HepG2 (cell line): ENCODE measurements at regions not wholly inside any gene's neighbourhood (a gene's known extent, or its start where the extent isn't known, plus 50 kb on each side); places are given as distances from the start of the nearest gene placed in this dataset.

Source experiments
- ATAC-seq: fragments of 200-7000 bp; cut with Tn5 transposase; 3 replicates; pipeline ENCODE4 v1.9.1; 2020; ENCODE audit warnings: mild to moderate bottlenecking, moderate library complexity
- BruUV-seq: library from RNA; stranded (reverse); fragments of 400-500 nt; replicated peaks from 2 replicates; lab custom pipeline; 2021; lab: Mats Ljungman, UMichigan
- CTCF ChIA-PET: fragments of 300-600 bp; formaldehyde crosslinking; extraction: SDS; loops from one replicate; lab custom pipeline; 2021; ENCODE audit warnings: low total read pairs, inconsistent platforms, low intra/inter-chr PET ratio; lab: Yijun Ruan, JAX
- POLR2A ChIA-PET: fragments of 350-600 bp; sonication (Branson Sonifier 250); formaldehyde crosslinking; loops from one replicate; lab custom pipeline; 2020; ENCODE audit warnings: antibody characterized with exemption, inconsistent platforms; lab: Yijun Ruan, JAX
- DNase-seq: peaks from one replicate; pipeline ENCODE4 v3.0.0-alpha.2; 2015; ENCODE audit warnings: low spot score
- FAIRE-seq: peaks from 3 replicates; lab custom pipeline; 2011; peaks lifted over from hg19 to GRCh38; lab: Jason Lieb, UNC
- H2AFZ ChIP-seq: one replicate; pipeline ENCODE4 v1.6.1; 2011; ENCODE audit warnings: low read length, inconsistent platforms
- H3K27ac ChIP-seq: fragments of 300-600 bp; 3 replicates; pipeline ENCODE4 v1.8.0; 2011; ENCODE audit warnings: mixed run types, mild to moderate bottlenecking, mixed read lengths, low read length, inconsistent platforms; ENCODE audit not compliant: insufficient read depth; ENCODE audit errors: extremely low read length
- H3K27me3 ChIP-seq, 2 experiments: fragments of 200-600 bp in 1 of 2; 2 replicates in 1 of 2; 3 replicates in 1 of 2; pipeline versions ENCODE4 v1.6.0 to v1.8.0; 2011; ENCODE audit warnings: low read length in 2 of 2, mild to moderate bottlenecking in 2 of 2, moderate library complexity in 2 of 2, inconsistent platforms in 1 of 2; ENCODE audit not compliant: insufficient read depth in 2 of 2, control insufficient read depth in 1 of 2
- H3K36me3 ChIP-seq, 2 experiments: fragments of 200-600 bp in 1 of 2; replicated peaks in 1 of 2; 2 replicates in 1 of 2; 3 replicates in 1 of 2; pipeline versions ENCODE4 v1.5.1 to v1.8.0; 2011; ENCODE audit warnings: low read length in 2 of 2, inconsistent platforms in 1 of 2; ENCODE audit not compliant: insufficient read depth in 2 of 2, control insufficient read depth in 1 of 2
- H3K4me1 ChIP-seq: 2 replicates; pipeline ENCODE4 v1.5.1; 2012; ENCODE audit warnings: low read length, inconsistent platforms; ENCODE audit not compliant: insufficient read depth
- H3K4me2 ChIP-seq: 2 replicates; pipeline ENCODE4 v1.6.0; 2011; ENCODE audit warnings: low read depth, low read length, inconsistent platforms
- H3K4me3 ChIP-seq, 3 experiments: fragments of 200-600 bp in 1 of 3; sonication (generic), shearing (Covaris generic) in 1 of 3; replicated peaks in 1 of 3; 2 replicates each; pipeline ENCODE4 v1.5.1; 2011 to 2016; ENCODE audit warnings: low read length in 3 of 3, inconsistent platforms in 2 of 3, low read depth in 2 of 3, mild to moderate bottlenecking in 2 of 3, control low read depth in 1 of 3, mixed read lengths in 1 of 3; ENCODE audit not compliant: insufficient read depth in 1 of 3
- H3K79me2 ChIP-seq: one replicate; pipeline ENCODE4 v1.6.1; 2011; ENCODE audit warnings: low read length, inconsistent platforms; ENCODE audit not compliant: insufficient read depth
- H3K9ac ChIP-seq: 2 replicates; pipeline ENCODE4 v1.6.0; 2011; ENCODE audit warnings: mild to moderate bottlenecking, low read depth, low read length, inconsistent platforms; ENCODE audit not compliant: insufficient read depth
- H3K9me3 ChIP-seq: 2 replicates; pipeline ENCODE4 v1.5.1; 2012; ENCODE audit warnings: mild to moderate bottlenecking, low read length
- H4K20me1 ChIP-seq: 2 replicates; pipeline ENCODE4 v1.6.0; 2011; ENCODE audit warnings: inconsistent platforms, mild to moderate bottlenecking, low read length, moderate library complexity; ENCODE audit not compliant: insufficient read depth
- AHR ChIP-seq: IDR thresholded peaks from 2 replicates; pipeline ENCODE4 v1.6.1; 2018; ENCODE audit warnings: missing genetic modification reagents, missing compliant biosample characterization
- CCDC6 ChIP-seq: sonication (generic); formaldehyde crosslinking; IDR thresholded peaks from 2 replicates; pipeline ENCODE4 v1.8.1; 2022; ENCODE audit warnings: mild to moderate bottlenecking, missing genetic modification reagents, moderate library complexity
- E2F2 ChIP-seq: sonication (generic); formaldehyde crosslinking; IDR thresholded peaks from 2 replicates; pipeline ENCODE4 v1.4.0; 2020; ENCODE audit warnings: missing genetic modification reagents, borderline replicate concordance
- ETV6 ChIP-seq: sonication (generic); formaldehyde crosslinking; conservative IDR thresholded peaks from 2 replicates; pipeline ENCODE4 v1.4.0; 2020; ENCODE audit warnings: missing genetic modification reagents
- KDM5B ChIP-seq: sonication (generic); formaldehyde crosslinking; IDR thresholded peaks from 2 replicates; pipeline ENCODE4 v1.4.0; 2020; ENCODE audit warnings: missing genetic modification reagents, mild to moderate bottlenecking, borderline replicate concordance
- KLF6 ChIP-seq: IDR thresholded peaks from 2 replicates; pipeline ENCODE4 v1.8.0; 2016; ENCODE audit warnings: missing biosample characterization, missing genetic modification reagents
- MXD4 ChIP-seq: IDR thresholded peaks from 2 replicates; pipeline ENCODE4 v1.6.1; 2016; ENCODE audit warnings: mild to moderate bottlenecking, missing biosample characterization, missing genetic modification reagents
- PPARG ChIP-seq: conservative IDR thresholded peaks from 2 replicates; pipeline ENCODE4 v1.6.1; 2016; ENCODE audit warnings: missing biosample characterization, missing genetic modification reagents
- SAFB2 ChIP-seq: sonication (generic); formaldehyde crosslinking; IDR thresholded peaks from 2 replicates; pipeline ENCODE4 v1.5.1; 2020; ENCODE audit warnings: missing genetic modification reagents, low read depth, mild to moderate bottlenecking, borderline replicate concordance
- ZIK1 ChIP-seq: sonication (generic); formaldehyde crosslinking; IDR thresholded peaks from 2 replicates; pipeline ENCODE4 v1.5.0; 2020; ENCODE audit warnings: mild to moderate bottlenecking, low read depth, missing genetic modification reagents, borderline replicate concordance
- ZNF34 ChIP-seq: sonication (generic); formaldehyde crosslinking; IDR thresholded peaks from 2 replicates; pipeline ENCODE4 v1.4.0; 2020; ENCODE audit warnings: mild to moderate bottlenecking, missing genetic modification reagents, borderline replicate concordance
- WGBS: methylation state at CpG from one replicate; pipeline ENCODE4 v1.1.6; 2017; ENCODE audit warnings: low lambda C conversion rate; 5-methylcytosine and 5-hydroxymethylcytosine counted together
- in situ Hi-C: cut with HindIII; loops from 2 replicates; pipeline ENCODE4 v1.10.0; 2017; ENCODE audit warnings: low pct_unique_long_range_greater_than_20kb; ENCODE audit not compliant: extremely low pct_ligation_motif_present
- intact Hi-C: fragments of 100-400 bp; cut with micrococcal nuclease; formaldehyde crosslinking; loops from one replicate; pipeline ENCODE4 v1.10.0; 2022; ENCODE audit not compliant: unreplicated experiment
- TF ChIP-seq, protein P1 (sequence below): IDR thresholded peaks from 2 replicates; pipeline ENCODE4 v1.6.1; 2016; ENCODE audit warnings: low read depth, missing genetic modification reagents, missing compliant biosample characterization

DNA sequence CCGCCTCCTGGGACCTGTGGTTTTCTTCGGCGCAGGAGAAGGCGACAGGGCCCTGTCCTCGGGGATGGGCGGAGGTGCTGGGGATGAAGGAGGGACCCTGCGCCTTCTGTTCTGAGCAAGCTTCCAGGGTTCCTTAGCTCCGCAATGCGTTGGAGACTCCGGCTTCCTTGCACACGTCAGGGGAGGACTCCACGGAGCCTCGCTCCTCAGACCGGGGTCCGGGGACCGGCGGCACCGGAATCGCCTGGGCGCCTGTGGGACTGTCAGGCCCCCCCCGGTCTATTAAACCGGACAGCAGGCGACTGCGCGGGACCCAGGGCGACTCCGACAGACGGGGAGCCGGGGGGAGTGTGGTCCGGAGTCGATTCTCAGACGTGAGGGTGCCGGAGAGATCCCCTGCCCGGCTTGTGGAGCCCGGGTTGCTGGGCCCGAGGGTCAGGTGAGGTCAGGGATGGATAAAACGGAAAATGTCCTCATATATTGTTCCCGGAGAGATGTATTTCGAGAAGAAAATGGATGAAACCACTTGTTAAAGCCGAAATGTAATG lies 227.4 kb downstream of the TEX29 start:
- in situ Hi-C loops (no loop called here), intact Hi-C loops (no loop called here)
- Histone ChIP-seq H3K27ac (no peak overlapping the region), H3K4me3 (no peak overlapping the region), H3K9ac (no peak overlapping the region), H4K20me1 (no peaks in the 10 kb centered on the region), H2AFZ (no peak overlapping the region), H3K9me3 (no peaks in the 10 kb centered on the region), H3K27me3 (no peaks in the 10 kb centered on the region), H3K36me3 (no peaks in the 10 kb centered on the region; a peak in 1 of 5 replicates), H3K79me2 (no peaks in the 10 kb centered on the region), H3K4me2 (no peak overlapping the region), H3K4me1 (no peaks in the 10 kb centered on the region)
- BruUV-seq: no TSS peak
- ATAC-seq: no peak
- no peak for DNase-seq
- FAIRE-seq: no peak
- 57% methylated on average over 25 of the region's 40 CpGs for WGBS
- TF ChIP-seq MXD4 (no peak), ZNF34 (CRISPR knock-in tag) (no peak), ZIK1 (CRISPR knock-in tag) (no peak), ETV6 (CRISPR knock-in tag) (no peak), PPARG (CRISPR knock-in tag) (no peak), SAFB2 (CRISPR knock-in tag) (no peak), E2F2 (CRISPR knock-in tag) (no peak), AHR (CRISPR knock-in tag) (no peak), CCDC6 (CRISPR knock-in tag) (no peak), KLF6 (CRISPR knock-in tag) (no peak), KDM5B (CRISPR knock-in tag) (no peak)
- TF ChIP-seq, protein P1, sequence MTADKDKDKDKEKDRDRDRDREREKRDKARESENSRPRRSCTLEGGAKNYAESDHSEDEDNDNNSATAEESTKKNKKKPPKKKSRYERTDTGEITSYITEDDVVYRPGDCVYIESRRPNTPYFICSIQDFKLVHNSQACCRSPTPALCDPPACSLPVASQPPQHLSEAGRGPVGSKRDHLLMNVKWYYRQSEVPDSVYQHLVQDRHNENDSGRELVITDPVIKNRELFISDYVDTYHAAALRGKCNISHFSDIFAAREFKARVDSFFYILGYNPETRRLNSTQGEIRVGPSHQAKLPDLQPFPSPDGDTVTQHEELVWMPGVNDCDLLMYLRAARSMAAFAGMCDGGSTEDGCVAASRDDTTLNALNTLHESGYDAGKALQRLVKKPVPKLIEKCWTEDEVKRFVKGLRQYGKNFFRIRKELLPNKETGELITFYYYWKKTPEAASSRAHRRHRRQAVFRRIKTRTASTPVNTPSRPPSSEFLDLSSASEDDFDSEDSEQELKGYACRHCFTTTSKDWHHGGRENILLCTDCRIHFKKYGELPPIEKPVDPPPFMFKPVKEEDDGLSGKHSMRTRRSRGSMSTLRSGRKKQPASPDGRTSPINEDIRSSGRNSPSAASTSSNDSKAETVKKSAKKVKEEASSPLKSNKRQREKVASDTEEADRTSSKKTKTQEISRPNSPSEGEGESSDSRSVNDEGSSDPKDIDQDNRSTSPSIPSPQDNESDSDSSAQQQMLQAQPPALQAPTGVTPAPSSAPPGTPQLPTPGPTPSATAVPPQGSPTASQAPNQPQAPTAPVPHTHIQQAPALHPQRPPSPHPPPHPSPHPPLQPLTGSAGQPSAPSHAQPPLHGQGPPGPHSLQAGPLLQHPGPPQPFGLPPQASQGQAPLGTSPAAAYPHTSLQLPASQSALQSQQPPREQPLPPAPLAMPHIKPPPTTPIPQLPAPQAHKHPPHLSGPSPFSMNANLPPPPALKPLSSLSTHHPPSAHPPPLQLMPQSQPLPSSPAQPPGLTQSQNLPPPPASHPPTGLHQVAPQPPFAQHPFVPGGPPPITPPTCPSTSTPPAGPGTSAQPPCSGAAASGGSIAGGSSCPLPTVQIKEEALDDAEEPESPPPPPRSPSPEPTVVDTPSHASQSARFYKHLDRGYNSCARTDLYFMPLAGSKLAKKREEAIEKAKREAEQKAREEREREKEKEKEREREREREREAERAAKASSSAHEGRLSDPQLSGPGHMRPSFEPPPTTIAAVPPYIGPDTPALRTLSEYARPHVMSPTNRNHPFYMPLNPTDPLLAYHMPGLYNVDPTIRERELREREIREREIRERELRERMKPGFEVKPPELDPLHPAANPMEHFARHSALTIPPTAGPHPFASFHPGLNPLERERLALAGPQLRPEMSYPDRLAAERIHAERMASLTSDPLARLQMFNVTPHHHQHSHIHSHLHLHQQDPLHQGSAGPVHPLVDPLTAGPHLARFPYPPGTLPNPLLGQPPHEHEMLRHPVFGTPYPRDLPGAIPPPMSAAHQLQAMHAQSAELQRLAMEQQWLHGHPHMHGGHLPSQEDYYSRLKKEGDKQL (CRISPR knock-in tag): no peak
- POLR2A ChIA-PET: no interaction called here
- CTCF ChIA-PET: no interaction called here
